Common myeloid progenitor, CD34-positive (primary cell): ENCODE measurements at regions not wholly inside any gene's neighbourhood (a gene's known extent, or its start where the extent isn't known, plus 50 kb on each side); places are given as distances from the start of the nearest gene placed in this dataset.
"Not testable (repeated sequence)": the region's sequence is repeated elsewhere in the genome, so short reads cannot be mapped to it uniquely, and the experiment has no call there.

Source experiments
- CTCF ChIA-PET: fragments of 350-600 bp; sonication (Branson Sonifier 250); formaldehyde crosslinking; loops from one replicate; lab custom pipeline; 2021; ENCODE audit warnings: antibody characterized with exemption; lab: Charles Lee
- POLR2A ChIA-PET: fragments of 350-600 bp; sonication (Branson Sonifier 250); formaldehyde crosslinking; loops from one replicate; lab custom pipeline; 2021; ENCODE audit warnings: antibody characterized with exemption; lab: Charles Lee
- DNase-seq, 3 donors: peaks; one replicate each; pipeline versions ENCODE4 v3.0.0 to v3.0.0-alpha.2; 2013
- H3K27ac ChIP-seq, 2 experiments: 1 replicate in 1 of 2; 2 replicates in 1 of 2; pipeline ENCODE4 v1.7.0; 2013; ENCODE audit warnings: inconsistent platforms in 2 of 2, low read length in 2 of 2, mild to moderate bottlenecking in 2 of 2, low read depth in 1 of 2, moderate library complexity in 1 of 2; ENCODE audit not compliant: severe bottlenecking in 2 of 2, insufficient read depth in 1 of 2, poor library complexity in 1 of 2
- H3K27me3 ChIP-seq, 5 experiments: replicated peaks in 2 of 5; 1 replicate in 3 of 5; 2 replicates in 2 of 5; pipeline versions ENCODE4 v1.6.1 to v1.7.0; 2013; ENCODE audit warnings: low read length in 4 of 5, mild to moderate bottlenecking in 2 of 5, moderate library complexity in 2 of 5, inconsistent platforms in 1 of 5; ENCODE audit not compliant: insufficient read depth in 5 of 5, control insufficient read depth in 4 of 5
- H3K36me3 ChIP-seq, 4 experiments: 1 replicate in 2 of 4; 2 replicates in 2 of 4; pipeline versions ENCODE4 v1.6.1 to v1.7.0; 2013; ENCODE audit warnings: low read length in 3 of 4, control low read depth in 1 of 4, mild to moderate bottlenecking in 1 of 4; ENCODE audit not compliant: control insufficient read depth in 4 of 4, insufficient read depth in 4 of 4
- H3K4me1 ChIP-seq, 4 experiments: 1 replicate in 3 of 4; 2 replicates in 1 of 4; pipeline versions ENCODE4 v1.6.1 to v1.7.1; 2013; ENCODE audit warnings: low read length in 3 of 4, mild to moderate bottlenecking in 3 of 4, control low read depth in 1 of 4, inconsistent platforms in 1 of 4, moderate library complexity in 1 of 4; ENCODE audit not compliant: control insufficient read depth in 4 of 4, insufficient read depth in 4 of 4; ENCODE audit errors: control extremely low read depth in 1 of 4
- H3K4me3 ChIP-seq, 7 experiments: 1 replicate in 4 of 7; 2 replicates in 3 of 7; pipeline versions ENCODE4 v1.5.1 to v1.7.0; 2013; ENCODE audit warnings: mild to moderate bottlenecking in 7 of 7, low read length in 6 of 7, moderate library complexity in 6 of 7, inconsistent platforms in 2 of 7, low read depth in 2 of 7, control low read depth in 1 of 7; ENCODE audit not compliant: insufficient read depth in 4 of 7, control insufficient read depth in 1 of 7; ENCODE audit errors: extremely low read depth in 1 of 7
- H3K9me3 ChIP-seq, 5 experiments: 1 replicate in 4 of 5; 2 replicates in 1 of 5; pipeline versions ENCODE4 v1.6.1 to v1.7.1; 2013; ENCODE audit warnings: low read length in 4 of 5, mild to moderate bottlenecking in 2 of 5, inconsistent platforms in 1 of 5, low read depth in 1 of 5, moderate library complexity in 1 of 5; ENCODE audit not compliant: control insufficient read depth in 4 of 5, insufficient read depth in 2 of 5; ENCODE audit errors: control extremely low read depth in 1 of 5
- WGBS: methylation state at CpG from one replicate; pipeline ENCODE4 v1.1.5; 2013; ENCODE audit not compliant: insufficient coverage; 5-methylcytosine and 5-hydroxymethylcytosine counted together

- CTCF ChIA-PET = no interaction called here
- H3K9me3 ChIP-seq = no peaks in the 10 kb centered on the region
- WGBS = 73% methylated on average over 1 of the region's 5 CpGs
- no peaks in the 10 kb centered on the region for H3K4me1 ChIP-seq
- no peaks in the 10 kb centered on the region for H3K27me3 ChIP-seq
- POLR2A ChIA-PET = no interaction called here
- H3K36me3 ChIP-seq = no peaks in the 10 kb centered on the region
- no peak overlapping the region for H3K4me3 ChIP-seq
- DNase-seq = no peak
- H3K27ac ChIP-seq = no peak overlapping the region
Measured at GRCh38 chr2:22449696-22450095, 935.3 kb upstream of the KLHL29 start.

GRCh38 chr2:22450831-22451230 is 934.1 kb upstream of the KLHL29 start:
- Histone ChIP-seq H3K4me1 (no peaks in the 10 kb centered on the region), H3K36me3 (no peaks in the 10 kb centered on the region), H3K27me3 (no peaks in the 10 kb centered on the region), H3K9me3 (no peaks in the 10 kb centered on the region), H3K4me3 (no peak overlapping the region), H3K27ac (no peak overlapping the region)
- ChIA-PET POLR2A (no interaction called here), CTCF (no interaction called here)
- WGBS = 93% methylated on average over 3 of the region's 8 CpGs
- DNase-seq = no peak

- no peaks in the 10 kb centered on the region for H3K4me1 ChIP-seq
- CTCF ChIA-PET = no interaction called here
Measured at GRCh38 chr2:22454826-22455485, 930.0 kb upstream of the KLHL29 start.

GRCh38 chr2:22458440-22458839 is 926.5 kb upstream of the KLHL29 start:
- DNase-seq = no peak
- H3K27me3 ChIP-seq = no peaks in the 10 kb centered on the region
- H3K4me1 ChIP-seq = no peaks in the 10 kb centered on the region
- H3K4me3 ChIP-seq = no peak overlapping the region
- H3K9me3 ChIP-seq = no peaks in the 10 kb centered on the region
- H3K36me3 ChIP-seq = no peaks in the 10 kb centered on the region
- ChIA-PET CTCF (no interaction called here), POLR2A (no interaction called here)
- H3K27ac ChIP-seq = no peak overlapping the region
- no CpG with 5 or more reads among the region's 1 CpG for WGBS

More at GRCh38 chr2:22454826-22455485, 930.0 kb upstream of the KLHL29 start:
- no CpG with 5 or more reads among the region's 2 CpGs for WGBS
- POLR2A ChIA-PET = no interaction called here
- Histone ChIP-seq H3K36me3 (no peaks in the 10 kb centered on the region), H3K9me3 (no peaks in the 10 kb centered on the region), H3K27me3 (no peaks in the 10 kb centered on the region), H3K4me3 (no peak overlapping the region), H3K27ac (no peak overlapping the region)
- no peak for DNase-seq

GRCh38 chr2:22475103-22475502 is 909.9 kb upstream of the KLHL29 start:
- POLR2A ChIA-PET, H3K27me3 ChIP-seq, H3K4me3 ChIP-seq, CTCF ChIA-PET, DNase-seq, H3K4me1 ChIP-seq, H3K36me3 ChIP-seq, H3K27ac ChIP-seq, H3K9me3 ChIP-seq: not testable (repeated sequence)
- WGBS = no CpG with 5 or more reads among the region's 4 CpGs

- no peaks in the 10 kb centered on the region for H3K36me3 ChIP-seq
- H3K4me1 ChIP-seq = no peaks in the 10 kb centered on the region
- no peaks in the 10 kb centered on the region for H3K27me3 ChIP-seq
- ChIA-PET CTCF (no interaction called here), POLR2A (no interaction called here)
- no peak for DNase-seq
- no peak overlapping the region for H3K4me3 ChIP-seq
- no peaks in the 10 kb centered on the region for H3K9me3 ChIP-seq
- 95% methylated on average over 3 of the region's 3 CpGs for WGBS
- H3K27ac ChIP-seq = no peak overlapping the region
Measured at GRCh38 chr2:22478329-22478728, 906.6 kb upstream of the KLHL29 start.

GRCh38 chr2:22481486-22482259 is 903.3 kb upstream of the KLHL29 start:
- POLR2A ChIA-PET = no interaction called here
- no peak overlapping the region for H3K27ac ChIP-seq
- CTCF ChIA-PET = no interaction called here
- H3K4me1 ChIP-seq = no peaks in the 10 kb centered on the region
- no peaks in the 10 kb centered on the region for H3K9me3 ChIP-seq
- H3K36me3 ChIP-seq = no peaks in the 10 kb centered on the region
- no peaks in the 10 kb centered on the region for H3K27me3 ChIP-seq
- H3K4me3 ChIP-seq = no peak overlapping the region
- WGBS = 94% methylated on average over 6 of the region's 6 CpGs
- no peak for DNase-seq
